TTC549 (cell line): ENCODE measurements at regions not wholly inside any gene's neighbourhood (a gene's known extent, or its start where the extent isn't known, plus 50 kb on each side); places are given as distances from the start of the nearest gene placed in this dataset.

Experiments
- FAIRE-seq: peaks from 2 replicates; lab custom pipeline; 2012; peaks lifted over from hg19 to GRCh38; lab: Jason Lieb, UNC

- no peak for FAIRE-seq
Measured at GRCh38 chr3:28906561-28907310, 374.1 kb upstream of the RBMS3 start.

- no peak for FAIRE-seq
Measured at GRCh38 chr3:28907616-28908015, 373.3 kb upstream of the RBMS3 start.

- FAIRE-seq: no peak
Measured at GRCh38 chr3:28912120-28912885, 368.6 kb upstream of the RBMS3 start.

- FAIRE-seq: peak; percentile 19
Measured at GRCh38 chr3:28915741-28916500, 364.9 kb upstream of the RBMS3 start.

- peak; percentile 83 for FAIRE-seq
Measured at GRCh38 chr3:28916713-28917499, 364.0 kb upstream of the RBMS3 start.

- FAIRE-seq: no peak
Measured at GRCh38 chr3:28917895-28918475, 362.9 kb upstream of the RBMS3 start.

- no peak for FAIRE-seq
Measured at GRCh38 chr3:28922376-28922775, 358.5 kb upstream of the RBMS3 start.

GRCh38 chr3:28923994-28924393 lies 356.9 kb upstream of the RBMS3 start:
- FAIRE-seq: no peak

GRCh38 chr3:28924744-28925360 lies 356.0 kb upstream of the RBMS3 start:
- FAIRE-seq: no peak

GRCh38 chr3:28933337-28933736 lies 347.5 kb upstream of the RBMS3 start:
- FAIRE-seq: no peak

GRCh38 chr3:28934126-28934813 lies 346.6 kb upstream of the RBMS3 start:
- FAIRE-seq: no peak

- FAIRE-seq: no peak
Measured at GRCh38 chr3:28935146-28935545, 345.7 kb upstream of the RBMS3 start.

GRCh38 chr3:28936154-28936553 lies 344.7 kb upstream of the RBMS3 start:
- FAIRE-seq: no peak

- FAIRE-seq: no peak
Measured at GRCh38 chr3:28940530-28940929, 340.3 kb upstream of the RBMS3 start.

- no peak for FAIRE-seq
Measured at GRCh38 chr3:28940994-28941393, 339.9 kb upstream of the RBMS3 start.

GRCh38 chr3:28947061-28947460 lies 333.8 kb upstream of the RBMS3 start:
- FAIRE-seq: no peak

- no peak for FAIRE-seq
Measured at GRCh38 chr3:28947751-28948150, 333.1 kb upstream of the RBMS3 start.

GRCh38 chr3:28948685-28949084 lies 332.2 kb upstream of the RBMS3 start:
- no peak for FAIRE-seq

GRCh38 chr3:28949580-28949979 lies 331.3 kb upstream of the RBMS3 start:
- FAIRE-seq: no peak

GRCh38 chr3:28950614-28951013 lies 330.3 kb upstream of the RBMS3 start:
- FAIRE-seq: no peak
